ENCODE measurements at regions not wholly inside any gene's neighbourhood (a gene's known extent, or its start where the extent isn't known, plus 50 kb on each side); places are given as distances from the start of the nearest gene placed in this dataset.
"Not testable (repeated sequence)": the region's sequence is repeated elsewhere in the genome, so short reads cannot be mapped to it uniquely, and the experiment has no call there.

- H4K20me1 ChIP-seq (ENCODE audit: insufficient read depth, low read length) = no peaks in the 10 kb centered on the region
- no peaks in the 10 kb centered on the region for H3K36me3 ChIP-seq (ENCODE audit: insufficient read depth, low read length)
- no peaks in the 10 kb centered on the region for H3K4me1 ChIP-seq (ENCODE audit: insufficient read depth, low read length, poor library complexity, severe bottlenecking)
- no peak for DNase-seq (ENCODE audit: low spot score)
- ChIA-PET POLR2A (interaction anchor here (0.6 kb wide), 1 partner anchor 147 kb away, joined by 5 read pairs; no protein-coding TSS in a partner anchor), CTCF (ENCODE audit: unreplicated experiment) (no interaction called here)
- TF ChIP-seq EZH2phosphoT487 (IDR thresholded peaks at IDR 0.05; ENCODE audit: borderline replicate concordance, low read depth, low read length) (no peak), CTCF (conservative IDR thresholded peaks at IDR 0.05; ENCODE audit: low read length) (no peak)
- no peaks in the 10 kb centered on the region for H3K79me2 ChIP-seq (ENCODE audit: insufficient read depth, low read depth, low read length)
- H3K4me3 ChIP-seq (ENCODE audit: low read depth, low read length, poor library complexity, severe bottlenecking) = no peak overlapping the region
- H3K9me2 ChIP-seq (ENCODE audit: insufficient read depth, low read length) = no peaks in the 10 kb centered on the region
- no peaks in the 10 kb centered on the region for H3K9me3 ChIP-seq (ENCODE audit: low read length)
- intact Hi-C loops (cut with micrococcal nuclease; ENCODE audit: unreplicated experiment) = no loop called here
- H3K4me2 ChIP-seq (ENCODE audit: low read length) = no peak overlapping the region
- H3K27ac ChIP-seq (ENCODE audit: low read depth, low read length, poor library complexity, severe bottlenecking) = no peak overlapping the region
- H2AFZ ChIP-seq (ENCODE audit: low read length) = no peak overlapping the region
- no TSS peak for BruUV-seq (replicated peaks)
Observed at GRCh38 chr5:99543841-99544240, 615.0 kb upstream of the CHD1 start.

GRCh38 chr5:99534241-99534640 is 605.4 kb upstream of the CHD1 start:
- BruUV-seq (replicated peaks); H3K4me1 ChIP-seq (ENCODE audit: insufficient read depth, low read length, poor library complexity, severe bottlenecking); H3K36me3 ChIP-seq (ENCODE audit: insufficient read depth, low read length); H3K4me3 ChIP-seq (ENCODE audit: low read depth, low read length, poor library complexity, severe bottlenecking); CTCF ChIA-PET (ENCODE audit: unreplicated experiment); DNase-seq (ENCODE audit: low spot score); H3K79me2 ChIP-seq (ENCODE audit: insufficient read depth, low read depth, low read length); H3K9me2 ChIP-seq (ENCODE audit: insufficient read depth, low read length); POLR2A ChIA-PET; H3K4me2 ChIP-seq (ENCODE audit: low read length); H4K20me1 ChIP-seq (ENCODE audit: insufficient read depth, low read length); H3K27ac ChIP-seq (ENCODE audit: low read depth, low read length, poor library complexity, severe bottlenecking); H3K9me3 ChIP-seq (ENCODE audit: low read length); H2AFZ ChIP-seq (ENCODE audit: low read length); intact Hi-C loops (cut with micrococcal nuclease; ENCODE audit: unreplicated experiment): not testable (repeated sequence)

GRCh38 chr5:99521666-99522065 is 592.9 kb upstream of the CHD1 start:
- H3K9me2 ChIP-seq (ENCODE audit: insufficient read depth, low read length); H3K79me2 ChIP-seq (ENCODE audit: insufficient read depth, low read depth, low read length); H3K27ac ChIP-seq (ENCODE audit: low read depth, low read length, poor library complexity, severe bottlenecking); CTCF ChIA-PET (ENCODE audit: unreplicated experiment); H3K4me2 ChIP-seq (ENCODE audit: low read length); DNase-seq (ENCODE audit: low spot score); H3K36me3 ChIP-seq (ENCODE audit: insufficient read depth, low read length); intact Hi-C loops (cut with micrococcal nuclease; ENCODE audit: unreplicated experiment); H4K20me1 ChIP-seq (ENCODE audit: insufficient read depth, low read length); H3K4me1 ChIP-seq (ENCODE audit: insufficient read depth, low read length, poor library complexity, severe bottlenecking); H3K4me3 ChIP-seq (ENCODE audit: low read depth, low read length, poor library complexity, severe bottlenecking); H2AFZ ChIP-seq (ENCODE audit: low read length); H3K9me3 ChIP-seq (ENCODE audit: low read length); BruUV-seq (replicated peaks); POLR2A ChIA-PET: not testable (repeated sequence)

- POLR2A ChIA-PET = not testable (repeated sequence)
Observed at GRCh38 chr5:99515864-99516490, 587.2 kb upstream of the CHD1 start.

GRCh38 chr5:99510237-99510866 is 581.5 kb upstream of the CHD1 start:
- intact Hi-C loops (cut with micrococcal nuclease; ENCODE audit: unreplicated experiment); H3K79me2 ChIP-seq (ENCODE audit: insufficient read depth, low read depth, low read length); H3K9me3 ChIP-seq (ENCODE audit: low read length); DNase-seq (ENCODE audit: low spot score); H3K4me2 ChIP-seq (ENCODE audit: low read length); H2AFZ ChIP-seq (ENCODE audit: low read length); H3K9me2 ChIP-seq (ENCODE audit: insufficient read depth, low read length); H3K27ac ChIP-seq (ENCODE audit: low read depth, low read length, poor library complexity, severe bottlenecking); POLR2A ChIA-PET; H4K20me1 ChIP-seq (ENCODE audit: insufficient read depth, low read length); BruUV-seq (replicated peaks); H3K36me3 ChIP-seq (ENCODE audit: insufficient read depth, low read length); H3K4me1 ChIP-seq (ENCODE audit: insufficient read depth, low read length, poor library complexity, severe bottlenecking); CTCF ChIA-PET (ENCODE audit: unreplicated experiment); H3K4me3 ChIP-seq (ENCODE audit: low read depth, low read length, poor library complexity, severe bottlenecking): not testable (repeated sequence)

More at GRCh38 chr5:99515864-99516490, 587.2 kb upstream of the CHD1 start:
- DNase-seq (ENCODE audit: low spot score); H3K36me3 ChIP-seq (ENCODE audit: insufficient read depth, low read length); H3K9me2 ChIP-seq (ENCODE audit: insufficient read depth, low read length); H3K4me3 ChIP-seq (ENCODE audit: low read depth, low read length, poor library complexity, severe bottlenecking); H2AFZ ChIP-seq (ENCODE audit: low read length); H3K4me2 ChIP-seq (ENCODE audit: low read length); H3K4me1 ChIP-seq (ENCODE audit: insufficient read depth, low read length, poor library complexity, severe bottlenecking); H3K79me2 ChIP-seq (ENCODE audit: insufficient read depth, low read depth, low read length); CTCF ChIA-PET (ENCODE audit: unreplicated experiment); BruUV-seq (replicated peaks); H4K20me1 ChIP-seq (ENCODE audit: insufficient read depth, low read length); H3K9me3 ChIP-seq (ENCODE audit: low read length); H3K27ac ChIP-seq (ENCODE audit: low read depth, low read length, poor library complexity, severe bottlenecking); intact Hi-C loops (cut with micrococcal nuclease; ENCODE audit: unreplicated experiment): not testable (repeated sequence)

GRCh38 chr5:99509064-99509463 is 580.3 kb upstream of the CHD1 start:
- intact Hi-C loops (cut with micrococcal nuclease; ENCODE audit: unreplicated experiment) = not testable (repeated sequence)

More at GRCh38 chr5:99509064-99509463, 580.3 kb upstream of the CHD1 start:
- H3K36me3 ChIP-seq (ENCODE audit: insufficient read depth, low read length); H3K9me3 ChIP-seq (ENCODE audit: low read length); H3K27ac ChIP-seq (ENCODE audit: low read depth, low read length, poor library complexity, severe bottlenecking); BruUV-seq (replicated peaks); POLR2A ChIA-PET; H3K4me3 ChIP-seq (ENCODE audit: low read depth, low read length, poor library complexity, severe bottlenecking); H3K4me2 ChIP-seq (ENCODE audit: low read length); CTCF ChIA-PET (ENCODE audit: unreplicated experiment); H2AFZ ChIP-seq (ENCODE audit: low read length); H4K20me1 ChIP-seq (ENCODE audit: insufficient read depth, low read length); H3K9me2 ChIP-seq (ENCODE audit: insufficient read depth, low read length); DNase-seq (ENCODE audit: low spot score); H3K4me1 ChIP-seq (ENCODE audit: insufficient read depth, low read length, poor library complexity, severe bottlenecking); H3K79me2 ChIP-seq (ENCODE audit: insufficient read depth, low read depth, low read length): not testable (repeated sequence)
